T47D (cell line): ENCODE measurements at regions not wholly inside any gene's neighbourhood (a gene's known extent, or its start where the extent isn't known, plus 50 kb on each side); places are given as distances from the start of the nearest gene placed in this dataset.

Experiments used
- DNase-seq, 2 experiments: peaks; one replicate each; pipeline versions ENCODE4 v3.0.0 to v3.0.0-alpha.2; 2011 to 2012; ENCODE audit warnings: low read depth in 1 of 2, low spot score in 1 of 2
- JUND ChIP-seq: IDR thresholded peaks from 2 replicates; pipeline ENCODE4 v1.6.1; 2012; ENCODE audit warnings: low read depth
- in situ Hi-C: cut with HindIII; loops from 2 replicates; pipeline ENCODE4 v1.10.0; 2016; ENCODE audit warnings: low sequenced_read_pairs, low pct_unique_long_range_greater_than_20kb

DNA sequence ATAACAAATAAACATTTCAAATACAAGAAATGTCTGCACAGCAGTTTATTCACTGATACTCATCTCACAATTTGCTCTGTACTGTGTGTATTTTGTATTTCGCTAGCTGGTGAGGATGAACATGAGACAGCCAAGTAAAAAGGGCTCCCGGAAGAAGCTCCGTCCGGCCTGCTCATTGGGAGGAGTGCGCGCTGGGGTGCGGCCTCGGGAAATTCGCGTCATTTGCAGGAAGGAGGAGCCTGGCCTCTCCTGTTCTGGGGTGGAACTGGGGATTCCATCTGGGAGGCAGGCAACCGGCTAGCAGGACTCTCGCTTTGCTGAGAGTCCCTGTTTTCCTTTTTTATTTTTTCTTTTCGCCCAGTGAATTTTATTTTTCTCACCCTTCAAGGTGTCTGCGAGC, 368.4 kb upstream of the TMEM132C start:
- in situ Hi-C loops, result no loop called here
- DNase-seq, result peak in 1 of 2 experiments; percentile 8
- TF ChIP-seq JUND, result no peak

DNA sequence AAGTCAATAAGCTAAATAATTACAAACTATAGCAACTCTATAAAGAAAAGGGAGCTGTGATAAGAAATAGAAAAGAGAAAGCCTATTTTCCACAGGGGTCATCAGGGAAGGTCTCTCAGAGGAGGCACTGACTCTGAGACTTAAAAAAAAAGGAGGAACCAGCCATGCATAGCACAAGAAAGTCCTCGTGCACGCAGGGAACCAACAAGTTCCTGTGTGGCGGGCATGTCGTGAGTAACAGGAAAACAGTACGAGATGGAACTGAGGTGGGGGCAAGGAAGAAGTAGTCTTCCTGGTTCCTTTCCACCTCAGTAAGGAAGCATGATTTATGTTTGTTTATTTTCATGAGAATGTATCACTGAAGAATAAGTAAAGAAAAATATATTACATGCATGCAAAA, 367.0 kb upstream of the TMEM132C start:
- no peak for TF ChIP-seq JUND
- DNase-seq, result no peak
- in situ Hi-C loops, result no loop called here

GRCh38 chr12:127900386-127900785, 366.6 kb upstream of the TMEM132C start:
- in situ Hi-C loops, result no loop called here
- no peak for TF ChIP-seq JUND
- DNase-seq, result no peak

DNA sequence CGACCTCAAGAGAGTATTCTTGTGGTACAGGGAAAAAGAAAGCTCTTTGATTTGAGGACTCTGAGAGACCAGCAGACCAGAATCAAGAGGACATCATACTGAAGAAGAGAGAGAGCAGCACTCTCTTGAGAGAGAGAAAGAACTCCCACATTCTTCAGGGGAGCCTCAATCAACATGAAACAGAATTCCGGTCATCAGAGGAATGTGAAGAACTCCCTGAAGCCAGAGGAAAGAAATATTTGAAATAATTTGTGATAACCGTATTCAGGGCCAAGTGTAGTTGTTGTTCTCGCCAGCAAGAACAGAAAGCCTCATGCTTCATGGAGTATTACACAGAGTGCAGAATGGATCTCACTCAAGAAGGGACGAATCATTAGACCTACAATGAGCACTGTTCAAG, 363.8 kb upstream of the TMEM132C start:
- in situ Hi-C loops, result no loop called here
- TF ChIP-seq JUND, result no peak
- no peak for DNase-seq

DNA sequence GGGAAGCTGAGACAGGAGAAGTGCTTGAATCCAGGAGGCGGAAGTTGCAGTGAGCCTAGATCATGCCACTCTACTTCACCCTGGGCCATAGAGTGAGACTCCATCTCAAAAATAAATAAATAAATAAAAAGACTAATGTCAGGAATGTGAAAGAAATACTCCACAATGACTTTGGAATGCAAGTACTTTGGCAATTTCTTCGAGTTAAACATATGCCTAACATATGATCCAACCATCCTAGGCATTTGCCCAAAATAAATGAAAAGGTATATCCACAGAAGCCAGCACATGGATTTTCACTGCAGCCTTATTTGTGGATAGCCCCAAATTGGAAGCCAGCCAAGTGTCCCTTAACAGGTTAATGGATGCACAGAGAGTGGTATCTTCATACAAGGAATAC, 357.9 kb upstream of the TMEM132C start:
- TF ChIP-seq JUND, result no peak
- DNase-seq, result no peak
- in situ Hi-C loops, result no loop called here

GRCh38 chr12:127911291-127911690, 355.7 kb upstream of the TMEM132C start:
- in situ Hi-C loops, result no loop called here
- no peak for DNase-seq
- TF ChIP-seq JUND, result no peak

- DNase-seq, result no peak
These were observed 354.8 kb upstream of the TMEM132C start for GRCh38 chr12:127912035-127912665.

GRCh38 chr12:127923501-127923900, 343.5 kb upstream of the TMEM132C start:
- no peak for TF ChIP-seq JUND
- in situ Hi-C loops, result no loop called here
- DNase-seq, result no peak

More at GRCh38 chr12:127912035-127912665, 354.8 kb upstream of the TMEM132C start:
- no peak for TF ChIP-seq JUND
- in situ Hi-C loops, result no loop called here

DNA sequence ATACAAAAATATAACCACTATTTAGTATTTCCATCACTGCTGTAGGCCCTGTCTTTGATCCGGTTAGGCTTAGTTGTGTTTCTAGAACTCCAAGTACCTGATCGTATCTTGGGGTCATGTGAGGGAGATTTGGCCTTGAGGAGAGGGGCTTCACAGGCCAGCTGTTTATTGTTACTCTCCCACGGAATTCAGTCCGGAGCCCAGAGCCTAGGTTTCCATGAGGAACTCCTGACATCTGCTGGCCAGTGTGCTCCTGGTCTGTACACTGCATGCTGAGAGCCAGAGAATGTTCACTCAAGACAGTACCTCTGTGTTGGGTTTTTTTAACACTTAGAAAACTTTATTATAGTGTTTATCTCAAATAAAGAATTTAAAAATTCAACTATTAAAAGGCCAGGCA, 341.0 kb upstream of the TMEM132C start:
- peak in 1 of 2 experiments; percentile 36 for DNase-seq
- no peak for TF ChIP-seq JUND
- in situ Hi-C loops, result no loop called here

- no peak for DNase-seq
- TF ChIP-seq JUND, result no peak
- in situ Hi-C loops, result no loop called here
These were observed 338.8 kb upstream of the TMEM132C start for GRCh38 chr12:127928178-127928577.

- DNase-seq, result no peak
- in situ Hi-C loops, result no loop called here
- TF ChIP-seq JUND, result no peak
These were observed 338.1 kb upstream of the TMEM132C start for GRCh38 chr12:127928615-127929571.

- no peak for DNase-seq
- in situ Hi-C loops, result no loop called here
- TF ChIP-seq JUND, result no peak
These were observed 336.8 kb upstream of the TMEM132C start for GRCh38 chr12:127930122-127930521.

DNA sequence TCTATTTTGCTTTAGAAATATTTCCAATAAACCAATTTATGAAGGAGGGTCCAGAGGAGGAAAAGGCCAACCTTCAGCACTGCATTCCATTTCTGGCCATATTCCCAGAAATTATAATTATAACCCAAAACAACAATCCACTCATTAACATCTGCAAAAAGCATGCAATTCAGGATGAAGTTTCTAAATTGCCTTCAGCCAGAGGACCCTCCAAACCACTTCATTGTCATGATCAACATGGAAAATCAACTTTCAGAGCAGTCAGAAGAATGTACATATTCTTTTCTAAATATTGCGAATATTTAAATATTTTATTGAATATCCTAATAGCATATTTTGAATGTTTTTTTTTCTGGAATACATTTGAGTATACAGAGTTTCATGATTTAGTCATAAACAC, 332.6 kb upstream of the TMEM132C start:
- DNase-seq, result no peak
- no peak for TF ChIP-seq JUND
- in situ Hi-C loops, result no loop called here

DNA sequence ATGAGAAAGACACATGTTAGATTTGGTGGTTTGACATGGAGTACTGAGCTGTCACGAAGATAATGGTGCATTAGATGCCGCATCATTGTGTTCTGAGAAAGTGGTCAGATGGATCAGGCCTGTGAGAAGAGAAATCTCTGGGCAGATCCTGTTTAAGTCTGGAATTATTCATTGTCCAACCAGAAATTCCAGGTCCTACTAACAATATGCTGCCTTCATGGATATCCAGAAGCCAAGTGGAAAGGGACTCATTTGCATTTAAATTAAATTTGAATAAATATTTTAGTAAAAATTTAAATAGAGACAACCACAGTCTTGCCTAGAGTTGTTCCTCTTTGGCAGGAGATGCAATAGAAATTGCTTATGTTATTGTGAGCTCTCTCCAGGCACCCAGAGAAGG, 330.5 kb upstream of the TMEM132C start:
- DNase-seq, result no peak
- no peak for TF ChIP-seq JUND
- in situ Hi-C loops, result no loop called here
